ENCODE measurements at regions not wholly inside any gene's neighbourhood (a gene's known extent, or its start where the extent isn't known, plus 50 kb on each side); places are given as distances from the start of the nearest gene placed in this dataset.

DNA sequence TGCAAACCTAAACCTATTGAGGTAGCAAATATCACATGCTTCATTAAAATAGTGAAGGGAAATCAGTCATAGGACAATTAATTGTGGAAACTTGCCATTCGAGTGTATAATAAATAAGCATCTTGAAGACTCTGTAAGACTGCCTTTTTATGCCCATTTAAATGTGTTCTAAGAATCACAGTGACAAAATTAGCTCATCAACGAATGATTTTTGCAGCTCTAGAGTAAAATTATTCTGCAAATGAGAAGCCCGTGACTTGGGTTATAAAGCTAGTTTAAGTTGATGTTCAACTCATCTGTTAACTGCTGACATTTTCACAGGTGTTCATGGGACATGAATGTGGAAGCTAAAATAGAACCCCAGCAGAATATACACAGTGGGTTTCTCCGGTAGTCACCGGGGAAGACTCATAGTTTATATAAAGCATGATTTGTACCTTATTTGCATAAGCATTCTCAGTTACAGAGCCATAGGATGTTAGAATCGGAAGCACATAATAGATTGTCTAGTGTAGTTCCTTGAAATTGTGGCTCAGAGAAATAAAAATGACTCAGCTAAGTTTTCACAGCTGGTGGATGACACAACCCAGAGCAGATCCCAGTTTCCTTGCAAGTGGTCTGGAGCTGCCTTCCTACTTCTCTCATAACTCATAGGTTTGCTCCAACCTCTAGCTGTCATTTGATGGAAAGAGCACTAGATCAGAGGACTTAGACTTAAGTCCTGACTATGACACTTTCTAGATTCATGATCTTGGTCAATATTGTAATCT lies 107.3 kb downstream of the UCHL5 start (continued):
- TF ChIP-seq DMBX1 (CRISPR knock-in tag; IDR thresholded peaks at IDR 0.05; ENCODE audit: borderline replicate concordance) = no peak
- TF ChIP-seq PML (IDR thresholded peaks at IDR 0.05; ENCODE audit: low read length) = no peak
- TF ChIP-seq KLF13 (tag; IDR thresholded peaks at IDR 0.05; ENCODE audit: borderline replicate concordance, low read depth) = no peak
- TF ChIP-seq, protein P1, sequence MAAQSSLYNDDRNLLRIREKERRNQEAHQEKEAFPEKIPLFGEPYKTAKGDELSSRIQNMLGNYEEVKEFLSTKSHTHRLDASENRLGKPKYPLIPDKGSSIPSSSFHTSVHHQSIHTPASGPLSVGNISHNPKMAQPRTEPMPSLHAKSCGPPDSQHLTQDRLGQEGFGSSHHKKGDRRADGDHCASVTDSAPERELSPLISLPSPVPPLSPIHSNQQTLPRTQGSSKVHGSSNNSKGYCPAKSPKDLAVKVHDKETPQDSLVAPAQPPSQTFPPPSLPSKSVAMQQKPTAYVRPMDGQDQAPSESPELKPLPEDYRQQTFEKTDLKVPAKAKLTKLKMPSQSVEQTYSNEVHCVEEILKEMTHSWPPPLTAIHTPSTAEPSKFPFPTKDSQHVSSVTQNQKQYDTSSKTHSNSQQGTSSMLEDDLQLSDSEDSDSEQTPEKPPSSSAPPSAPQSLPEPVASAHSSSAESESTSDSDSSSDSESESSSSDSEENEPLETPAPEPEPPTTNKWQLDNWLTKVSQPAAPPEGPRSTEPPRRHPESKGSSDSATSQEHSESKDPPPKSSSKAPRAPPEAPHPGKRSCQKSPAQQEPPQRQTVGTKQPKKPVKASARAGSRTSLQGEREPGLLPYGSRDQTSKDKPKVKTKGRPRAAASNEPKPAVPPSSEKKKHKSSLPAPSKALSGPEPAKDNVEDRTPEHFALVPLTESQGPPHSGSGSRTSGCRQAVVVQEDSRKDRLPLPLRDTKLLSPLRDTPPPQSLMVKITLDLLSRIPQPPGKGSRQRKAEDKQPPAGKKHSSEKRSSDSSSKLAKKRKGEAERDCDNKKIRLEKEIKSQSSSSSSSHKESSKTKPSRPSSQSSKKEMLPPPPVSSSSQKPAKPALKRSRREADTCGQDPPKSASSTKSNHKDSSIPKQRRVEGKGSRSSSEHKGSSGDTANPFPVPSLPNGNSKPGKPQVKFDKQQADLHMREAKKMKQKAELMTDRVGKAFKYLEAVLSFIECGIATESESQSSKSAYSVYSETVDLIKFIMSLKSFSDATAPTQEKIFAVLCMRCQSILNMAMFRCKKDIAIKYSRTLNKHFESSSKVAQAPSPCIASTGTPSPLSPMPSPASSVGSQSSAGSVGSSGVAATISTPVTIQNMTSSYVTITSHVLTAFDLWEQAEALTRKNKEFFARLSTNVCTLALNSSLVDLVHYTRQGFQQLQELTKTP (IDR thresholded peaks at IDR 0.05; ENCODE audit: low read depth in 1 of 2, partially characterized antibody in 2 of 2) = no peak
- TF ChIP-seq IRF9 (tag; IDR thresholded peaks at IDR 0.05) = no peak
- TF ChIP-seq NFE2 (IDR thresholded peaks at IDR 0.05; ENCODE audit: low read depth) = peak; percentile 67
- TF ChIP-seq ETV5 (CRISPR knock-in tag; IDR thresholded peaks at IDR 0.05; ENCODE audit: low read depth) = no peak
- peak; percentile 45; the same call in 1 of the 2 replicates for TF ChIP-seq PKNOX1 (IDR thresholded peaks at IDR 0.05)
- no peak for TF ChIP-seq BCLAF1 (IDR thresholded peaks at IDR 0.05; ENCODE audit: borderline replicate concordance in 1 of 2, control insufficient read depth in 1 of 2, low read depth in 2 of 2, low read length in 1 of 2)
- no peak for TF ChIP-seq NCOA4 (IDR thresholded peaks at IDR 0.05; ENCODE audit: partially characterized antibody)
- TF ChIP-seq MED1 (CRISPR knock-in tag; IDR thresholded peaks at IDR 0.05; ENCODE audit: borderline replicate concordance) = no peak
- peak; percentile 47; the same call in 1 of the 2 replicates for TF ChIP-seq JUND (IDR thresholded peaks at IDR 0.05; ENCODE audit: borderline replicate concordance, low read depth, low read length)
- peak; percentile 73; the same call in 2 of the 3 replicates for TF ChIP-seq JUND (tag; IDR thresholded peaks at IDR 0.05; ENCODE audit: borderline replicate concordance, low read depth, low read length)
- TF ChIP-seq CCNT2 (IDR thresholded peaks at IDR 0.05; ENCODE audit: borderline replicate concordance, extremely low read depth, insufficient read length, low read depth, low read length) = no peak
- no peak for TF ChIP-seq PHB (CRISPR knock-in tag; IDR thresholded peaks at IDR 0.05)
- TF ChIP-seq NFIC (IDR thresholded peaks at IDR 0.05) = no peak
- TF ChIP-seq ZNF79 (CRISPR knock-in tag; IDR thresholded peaks at IDR 0.05; ENCODE audit: low read depth) = no peak
- TF ChIP-seq MCM5 (IDR thresholded peaks at IDR 0.05; ENCODE audit: low read depth) = no peak
- no peak for TF ChIP-seq TRIM24 (IDR thresholded peaks at IDR 0.05)

All from K562 (cell line).